CD4-positive, alpha-beta T cell treated with Interleukin-10 for 1 hour (primary cell): ENCODE measurements at regions not wholly inside any gene's neighbourhood (a gene's known extent, or its start where the extent isn't known, plus 50 kb on each side); places are given as distances from the start of the nearest gene placed in this dataset.

Experiments
- DNase-seq: peaks from one replicate; pipeline ENCODE4 v3.0.0-alpha.2; 2020

- no peak for DNase-seq
Observed at GRCh38 chr2:67516899-67517530, 119.9 kb downstream of the ETAA1 start.

- no peak for DNase-seq
Observed at GRCh38 chr2:67522148-67522547, 125.0 kb downstream of the ETAA1 start.

GRCh38 chr2:67524213-67524612 is 127.1 kb downstream of the ETAA1 start:
- no peak for DNase-seq

- DNase-seq = no peak
Observed at GRCh38 chr2:67524777-67525176, 127.6 kb downstream of the ETAA1 start.

GRCh38 chr2:67526283-67526682 is 129.2 kb downstream of the ETAA1 start:
- no peak for DNase-seq

GRCh38 chr2:67528320-67528719 is 131.2 kb downstream of the ETAA1 start:
- no peak for DNase-seq

GRCh38 chr2:67532387-67532786 is 135.3 kb downstream of the ETAA1 start:
- DNase-seq = no peak

- no peak for DNase-seq
Observed at GRCh38 chr2:67534745-67535144, 137.6 kb downstream of the ETAA1 start.

GRCh38 chr2:67540962-67541361 is 143.8 kb downstream of the ETAA1 start:
- no peak for DNase-seq

GRCh38 chr2:67544286-67544685 is 147.2 kb downstream of the ETAA1 start:
- DNase-seq = no peak

- no peak for DNase-seq
Observed at GRCh38 chr2:67548317-67549201, 151.4 kb downstream of the ETAA1 start.

GRCh38 chr2:67559156-67559555 is 162.0 kb downstream of the ETAA1 start:
- DNase-seq = no peak

GRCh38 chr2:67560771-67561456 is 163.8 kb downstream of the ETAA1 start:
- DNase-seq = no peak

- no peak for DNase-seq
Observed at GRCh38 chr2:67561457-67561965, 164.4 kb downstream of the ETAA1 start.

- DNase-seq = no peak
Observed at GRCh38 chr2:67564076-67564475, 166.9 kb downstream of the ETAA1 start.

- DNase-seq = no peak
Observed at GRCh38 chr2:67564626-67565025, 167.5 kb downstream of the ETAA1 start.

- DNase-seq = no peak
Observed at GRCh38 chr2:67565262-67565661, 168.1 kb downstream of the ETAA1 start.

- DNase-seq = no peak
Observed at GRCh38 chr2:67565761-67566160, 168.6 kb downstream of the ETAA1 start.

GRCh38 chr2:67566285-67566684 is 169.2 kb downstream of the ETAA1 start:
- no peak for DNase-seq

GRCh38 chr2:67566958-67567635 is 170.0 kb downstream of the ETAA1 start:
- no peak for DNase-seq

- no peak for DNase-seq
Observed at GRCh38 chr2:67567886-67568285, 170.8 kb downstream of the ETAA1 start.

GRCh38 chr2:67570611-67571010 is 173.5 kb downstream of the ETAA1 start:
- no peak for DNase-seq
